ENCODE measurements at regions not wholly inside any gene's neighbourhood (a gene's known extent, or its start where the extent isn't known, plus 50 kb on each side); places are given as distances from the start of the nearest gene placed in this dataset.

- no peak overlapping the region for H3K9ac ChIP-seq (ENCODE audit: insufficient read depth in 1 of 2, low read depth in 2 of 2, low read length in 2 of 2)
- ATAC-seq, result no peak
- TF ChIP-seq RUNX1 (IDR thresholded peaks at IDR 0.05; ENCODE audit: low read depth) (no peak), MNT (conservative IDR thresholded peaks at IDR 0.05) (no peak), ZNF212 (CRISPR knock-in tag; IDR thresholded peaks at IDR 0.05) (no peak), ZNF24 (IDR thresholded peaks at IDR 0.05) (no peak), HNRNPH1 (optimal IDR thresholded peaks at IDR 0.05; ENCODE audit: low read depth, low read length) (no peak), FOXM1 (IDR thresholded peaks at IDR 0.05; ENCODE audit: low read depth) (no peak), FOXM1 (CRISPR knock-in tag; IDR thresholded peaks at IDR 0.05; ENCODE audit: low read depth) (no peak)
- H3K9me3 ChIP-seq (replicated peaks; ENCODE audit: control insufficient read depth, insufficient read depth, low read depth, low read length), result no peaks in the 10 kb centered on the region
- in situ Hi-C loops (cut with MboI), result no loop called here
- ChIA-PET POLR2A (no interaction called here), CTCF (ENCODE audit: low intra/inter-chr PET ratio) (no interaction called here)
- FAIRE-seq, result no peak
- DNase-seq (ENCODE audit: extremely low read depth in 1 of 4, low spot score in 3 of 4), result no peak
- H2AFZ ChIP-seq (ENCODE audit: low read depth, low read length), result no peak overlapping the region
- no peak overlapping the region for H3K4me3 ChIP-seq
- H3K9me1 ChIP-seq (ENCODE audit: control insufficient read depth, insufficient read depth, low read length), result no peaks in the 10 kb centered on the region
- no peaks in the 10 kb centered on the region for H3K4me1 ChIP-seq (replicated peaks in 1 of 2; ENCODE audit: control insufficient read depth in 2 of 2, insufficient read depth in 2 of 2, low read length in 2 of 2)
- H3K4me2 ChIP-seq (ENCODE audit: insufficient read depth, low read length), result no peak overlapping the region
- no peaks in the 10 kb centered on the region for H3K36me3 ChIP-seq (ENCODE audit: control insufficient read depth, insufficient read depth, low read length)
- intact Hi-C loops (cut with micrococcal nuclease), result no loop called here
- H3K27ac ChIP-seq (ENCODE audit: extremely low read depth, low read depth, low read length), result no peak overlapping the region
- H3K79me2 ChIP-seq (ENCODE audit: control insufficient read depth, insufficient read depth, low read length), result no peaks in the 10 kb centered on the region
- no TSS peak for BruUV-seq (replicated peaks)
- no peaks in the 10 kb centered on the region for H3K27me3 ChIP-seq (ENCODE audit: control insufficient read depth in 2 of 2, insufficient read depth in 2 of 2, low read length in 2 of 2)
- H4K20me1 ChIP-seq (replicated peaks; ENCODE audit: control insufficient read depth, insufficient read depth, low read length), result no peaks in the 10 kb centered on the region
- 0% methylated on average over 2 of the region's 2 CpGs for WGBS (ENCODE audit: insufficient coverage, low coverage, missing lambda C conversion rate)
These were observed 244.6 kb upstream of the NT5C1B start for GRCh38 chr2:18833941-18834340.
